Aorta (tissue), 5 donors: ENCODE measurements at regions not wholly inside any gene's neighbourhood (a gene's known extent, or its start where the extent isn't known, plus 50 kb on each side); places are given as distances from the start of the nearest gene placed in this dataset.

ENCODE experiments used
- ATAC-seq: fragments of 200-7000 bp; cut with Tn5 transposase; one replicate; pipeline ENCODE4 v1.9.1; 2022; ENCODE audit warnings: moderate library complexity; ENCODE audit not compliant: low FRiP score
- DNase-seq, 2 donors: peaks; one replicate each; pipeline ENCODE4 v3.0.0-alpha.2; 2020
- H3K27ac ChIP-seq, 2 donors: one replicate each; pipeline ENCODE4 v1.5.1; 2013; ENCODE audit warnings: low read length in 2 of 2, mild to moderate bottlenecking in 2 of 2, moderate library complexity in 2 of 2, control low read depth in 1 of 2, inconsistent platforms in 1 of 2, low read depth in 1 of 2
- H3K27me3 ChIP-seq, 2 donors: one replicate each; pipeline ENCODE4 v1.6.1; 2013; ENCODE audit warnings: control low read depth in 1 of 2, low read length in 1 of 2, mild to moderate bottlenecking in 1 of 2, moderate library complexity in 1 of 2; ENCODE audit not compliant: insufficient read depth in 2 of 2, control insufficient read depth in 1 of 2
- H3K36me3 ChIP-seq, 2 donors: one replicate each; pipeline ENCODE4 v1.6.1; 2013; ENCODE audit warnings: control low read depth in 1 of 2, low read length in 1 of 2, mild to moderate bottlenecking in 1 of 2; ENCODE audit not compliant: insufficient read depth in 2 of 2, control insufficient read depth in 1 of 2
- H3K4me1 ChIP-seq, 2 donors: one replicate each; pipeline ENCODE4 v1.6.1; 2013; ENCODE audit warnings: low read length in 2 of 2, control low read depth in 1 of 2, mild to moderate bottlenecking in 1 of 2, moderate library complexity in 1 of 2; ENCODE audit not compliant: insufficient read depth in 2 of 2, control insufficient read depth in 1 of 2
- H3K4me3 ChIP-seq, 2 donors: one replicate each; pipeline ENCODE4 v1.5.1; 2013; ENCODE audit warnings: low read length in 2 of 2, control low read depth in 1 of 2, mild to moderate bottlenecking in 1 of 2
- H3K9me3 ChIP-seq: one replicate; pipeline ENCODE4 v1.6.1; 2013; ENCODE audit warnings: mild to moderate bottlenecking, low read length; ENCODE audit not compliant: control insufficient read depth
- WGBS, 2 donors: extraction: QIAGEN DNeasy Blood & Tissue Kit; methylation state at CpG; one replicate each; pipeline ENCODE4 v1.1.7; 2013; 5-methylcytosine and 5-hydroxymethylcytosine counted together
- intact Hi-C, 2 donors: fragments of 100-400 bp; cut with DNase I; formaldehyde crosslinking; loops; one replicate each; pipeline versions ENCODE4 v1.14.2 to v1.15.0; 2022
- donor health status: healthy with polysubstance abuse.
- donor health status: Bipolar disorder and iron deficiency.
- donor health status: DM: no; HTN: no; CAD: no.
- donor health status: DM: no; HTN: no; CAD: no.
- donor health status: DM: yes; HTN: yes; CAD: no.

GRCh38 chr10:85259908-85260307, 931.5 kb downstream of the CCSER2 start:
- Histone ChIP-seq H3K36me3 (no peaks in the 10 kb centered on the region), H3K4me3 (no peak overlapping the region), H3K9me3 (peaks cover 1% of the 10 kb centered on the region), H3K27ac (no peak overlapping the region), H3K27me3 (peaks cover 0 to 2% of the 10 kb centered on the region in 2 donors), H3K4me1 (no peaks in the 10 kb centered on the region)
- ATAC-seq (no peak), DNase-seq (no peak)
- 53 to 55% methylated on average over 4 of the region's 4 CpGs for WGBS, 2 donors
- intact Hi-C loops: no loop called here

DNA sequence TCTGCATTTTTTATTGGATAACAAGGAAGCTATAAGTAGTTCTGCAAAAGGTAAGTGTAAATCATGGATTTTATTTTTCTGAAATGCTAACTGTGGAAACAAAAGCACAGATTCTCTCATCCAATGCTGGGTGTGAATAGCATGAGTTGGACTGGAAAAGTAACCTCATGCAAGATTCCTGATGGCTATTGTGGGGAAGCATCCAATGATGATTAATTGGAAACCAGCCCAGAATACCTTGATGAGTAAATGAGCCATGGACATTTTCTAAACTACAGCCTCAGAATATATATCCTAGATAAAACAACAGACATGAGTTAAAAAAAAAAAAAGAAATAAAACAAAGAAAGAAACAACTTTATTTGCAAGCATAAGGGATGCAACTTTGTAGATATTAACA, 934.6 kb downstream of the CCSER2 start:
- ATAC-seq (no peak), DNase-seq (no peak)
- Histone ChIP-seq H3K27ac (no peak overlapping the region), H3K9me3 (no peaks in the 10 kb centered on the region), H3K4me1 (no peaks in the 10 kb centered on the region), H3K4me3 (no peak overlapping the region), H3K27me3 (no peaks in the 10 kb centered on the region), H3K36me3 (no peaks in the 10 kb centered on the region)
- intact Hi-C loops: no loop called here

DNA sequence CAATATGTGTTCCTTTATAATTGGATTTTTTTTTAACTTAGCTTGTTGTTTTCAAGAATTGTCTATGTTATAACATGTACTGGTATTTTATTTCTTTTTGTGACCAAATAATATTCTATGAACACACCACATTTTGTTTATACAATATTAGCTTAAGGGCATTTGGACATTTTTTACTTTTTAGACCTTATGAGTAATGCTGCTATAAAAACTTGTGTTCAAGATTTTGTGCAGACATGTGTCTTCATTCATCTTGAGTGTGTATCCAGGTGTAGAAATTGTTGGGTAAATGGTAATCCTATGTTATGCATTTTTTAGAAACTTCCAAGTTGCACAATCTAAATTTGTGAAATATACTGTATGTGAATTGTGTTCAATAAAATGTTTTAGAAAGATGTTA, 936.7 kb downstream of the CCSER2 start:
- no peak overlapping the region for H3K4me3 ChIP-seq
- H3K9me3 ChIP-seq: no peaks in the 10 kb centered on the region
- intact Hi-C loops: no loop called here
- no peak overlapping the region for H3K27ac ChIP-seq
- H3K36me3 ChIP-seq: no peaks in the 10 kb centered on the region
- H3K27me3 ChIP-seq: no peaks in the 10 kb centered on the region
- no peaks in the 10 kb centered on the region for H3K4me1 ChIP-seq
- no peak for ATAC-seq
- no peak for DNase-seq

DNA sequence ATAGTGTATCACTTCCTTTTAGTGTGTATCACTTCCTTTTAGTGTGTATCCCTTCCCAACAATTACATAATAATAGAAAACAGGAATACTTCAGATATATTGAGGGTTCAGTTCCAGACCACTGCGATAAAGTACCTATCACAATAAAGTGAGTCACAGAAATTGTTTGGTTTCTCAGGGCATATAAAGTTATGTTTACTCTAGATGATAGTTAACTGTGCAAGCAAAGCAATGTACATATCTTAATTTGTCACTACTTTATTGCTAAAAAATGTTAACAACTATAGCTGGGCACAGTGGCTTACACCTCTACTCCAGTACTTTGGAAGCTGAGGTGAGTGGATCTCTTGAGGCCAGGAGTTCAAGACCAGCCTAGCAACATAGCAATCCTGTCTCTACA, 938.4 kb downstream of the CCSER2 start:
- Histone ChIP-seq H3K4me3 (no peak overlapping the region), H3K27me3 (no peaks in the 10 kb centered on the region), H3K9me3 (no peaks in the 10 kb centered on the region), H3K27ac (no peak overlapping the region), H3K4me1 (no peaks in the 10 kb centered on the region), H3K36me3 (no peaks in the 10 kb centered on the region)
- DNase-seq (no peak), ATAC-seq (no peak)
- intact Hi-C loops: no loop called here
- 81 to 82% methylated on average over 1 of the region's 1 CpG for WGBS, 2 donors

DNA sequence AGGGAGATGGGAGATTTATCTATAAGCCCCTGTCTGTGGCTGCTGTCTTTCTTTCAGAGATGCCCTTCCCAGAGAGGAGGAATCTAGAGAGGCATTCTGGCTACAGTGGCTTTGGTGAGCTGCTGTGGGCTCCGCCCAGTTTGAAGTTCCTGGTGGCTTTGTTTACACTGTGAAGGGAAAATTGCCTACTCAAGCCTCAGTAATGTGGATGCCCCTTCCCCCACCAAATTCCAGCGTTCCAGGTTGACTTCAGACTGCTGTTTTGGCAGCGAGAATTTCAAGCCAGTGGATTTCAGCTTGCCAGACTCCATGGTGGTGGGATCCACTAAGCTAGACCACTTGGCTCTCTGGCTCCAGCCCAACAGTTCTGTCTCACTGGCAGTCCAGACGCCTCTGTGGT, 951.6 kb downstream of the CCSER2 start:
- Histone ChIP-seq H3K4me1 (no peaks in the 10 kb centered on the region), H3K27ac (no peak overlapping the region), H3K4me3 (no peak overlapping the region), H3K36me3 (no peaks in the 10 kb centered on the region), H3K9me3 (no peaks in the 10 kb centered on the region), H3K27me3 (no peaks in the 10 kb centered on the region)
- ATAC-seq: no peak
- WGBS, 2 donors: 37 to 39% methylated on average over 4 of the region's 4 CpGs
- DNase-seq: no peak
- intact Hi-C loops: no loop called here

GRCh38 chr10:85284778-85285770, 956.7 kb downstream of the CCSER2 start:
- Histone ChIP-seq H3K27ac (no peak overlapping the region), H3K36me3 (no peaks in the 10 kb centered on the region), H3K4me3 (no peak overlapping the region), H3K9me3 (no peaks in the 10 kb centered on the region), H3K4me1 (no peaks in the 10 kb centered on the region), H3K27me3 (no peaks in the 10 kb centered on the region)
- intact Hi-C loops: no loop called here
- ATAC-seq (no peak), DNase-seq (no peak)
- WGBS, 2 donors: 27 to 28% methylated on average over 3 of the region's 3 CpGs

GRCh38 chr10:85293483-85293882, 965.1 kb downstream of the CCSER2 start:
- Histone ChIP-seq H3K4me3 (no peak overlapping the region), H3K36me3 (no peaks in the 10 kb centered on the region), H3K27me3 (no peaks in the 10 kb centered on the region), H3K9me3 (no peaks in the 10 kb centered on the region), H3K27ac (no peak overlapping the region), H3K4me1 (no peaks in the 10 kb centered on the region)
- ATAC-seq: no peak
- intact Hi-C loops: no loop called here
- DNase-seq: no peak
- WGBS, 2 donors: 84 to 87% methylated on average over 3 of the region's 3 CpGs

GRCh38 chr10:85311613-85312337, 983.4 kb downstream of the CCSER2 start:
- Histone ChIP-seq H3K4me1 (no peaks in the 10 kb centered on the region), H3K4me3 (no peak overlapping the region), H3K27ac (no peak overlapping the region), H3K27me3 (no peaks in the 10 kb centered on the region), H3K36me3 (no peaks in the 10 kb centered on the region), H3K9me3 (no peaks in the 10 kb centered on the region)
- WGBS, 2 donors: 40 to 57% methylated on average over 2 of the region's 2 CpGs
- no peak for ATAC-seq
- intact Hi-C loops: no loop called here
- no peak for DNase-seq

GRCh38 chr10:85315657-85316056, 987.3 kb downstream of the CCSER2 start:
- Histone ChIP-seq H3K27me3 (no peaks in the 10 kb centered on the region), H3K27ac (no peak overlapping the region), H3K9me3 (peaks cover 1% of the 10 kb centered on the region), H3K4me1 (no peaks in the 10 kb centered on the region), H3K4me3 (no peak overlapping the region), H3K36me3 (no peaks in the 10 kb centered on the region)
- intact Hi-C loops: no loop called here
- 54 to 76% methylated on average over 4 of the region's 4 CpGs for WGBS, 2 donors
- no peak for DNase-seq
- no peak for ATAC-seq
